Prostate gland (tissue), 2 donors: ENCODE measurements at regions not wholly inside any gene's neighbourhood (a gene's known extent, or its start where the extent isn't known, plus 50 kb on each side); places are given as distances from the start of the nearest gene placed in this dataset.
A peak's percentile ranks its signal among the peaks of the same experiment; 100 is the strongest.

ENCODE experiments used
- DNase-seq: peaks from one replicate; pipeline ENCODE4 v3.0.0-alpha.2; 2019; ENCODE audit warnings: low spot score
- H3K27ac ChIP-seq, 2 donors: fragments of 200-600 bp; sonication (generic); 2 replicates each; pipeline ENCODE4 v1.5.1; 2017 to 2019
- H3K27me3 ChIP-seq: fragments of 200-600 bp; sonication (generic); replicated peaks from 2 replicates; pipeline ENCODE4 v1.5.1; 2019; ENCODE audit not compliant: insufficient read depth
- H3K36me3 ChIP-seq, 2 donors: fragments of 200-600 bp; sonication (generic); 1 replicate in 1 of 2; 2 replicates in 1 of 2; pipeline versions ENCODE4 v1.5.1 to v1.8.1; 2017 to 2019
- H3K4me1 ChIP-seq: fragments of 200-600 bp; sonication (generic); replicated peaks from 2 replicates; pipeline ENCODE4 v1.5.1; 2019
- H3K4me3 ChIP-seq, 2 donors: fragments of 200-600 bp; sonication (generic); 2 replicates each; pipeline ENCODE4 v1.5.1; 2017 to 2019
- H3K9me3 ChIP-seq: fragments of 200-600 bp; sonication (generic); 2 replicates; pipeline ENCODE4 v1.5.1; 2017
- POLR2A ChIP-seq: fragments of 450-650 bp; IDR thresholded peaks from one replicate; pipeline ENCODE4 v1.6.1; 2016; ENCODE audit warnings: antibody characterized with exemption, mild to moderate bottlenecking
- POLR2AphosphoS5 ChIP-seq: sonication (generic); formaldehyde crosslinking; IDR thresholded peaks from one replicate; pipeline ENCODE4 v1.6.1; 2017; ENCODE audit warnings: antibody characterized with exemption
- WGBS: methylation state at CpG from one replicate; pipeline ENCODE4 v1.1.5; 2018; 5-methylcytosine and 5-hydroxymethylcytosine counted together
- intact Hi-C: fragments of 100-400 bp; cut with DNase I; formaldehyde crosslinking; loops from one replicate; pipeline ENCODE4 v1.14.2; 2022
- TF ChIP-seq, protein P1 (sequence below), 4 experiments: fragments of 200-600 bp in 2 of 4; fragments of 450-650 bp in 2 of 4; sonication (generic) in 2 of 4; IDR thresholded peaks; 1 replicate in 3 of 4; 2 replicates in 1 of 4; pipeline ENCODE4 v1.5.1; 2016 to 2019; ENCODE audit warnings: antibody characterized with exemption in 4 of 4, mild to moderate bottlenecking in 2 of 4, moderate library complexity in 2 of 4

GRCh38 chr13:111008351-111008750, 93.5 kb upstream of the ANKRD10 start:
- Histone ChIP-seq H3K27ac (no peak overlapping the region), H3K36me3 (no peaks in the 10 kb centered on the region), H3K4me3 (no peak overlapping the region), H3K4me1 (peaks cover 3% of the 10 kb centered on the region), H3K27me3 (no peaks in the 10 kb centered on the region), H3K9me3 (no peaks in the 10 kb centered on the region)
- intact Hi-C loops: no loop called here
- TF ChIP-seq POLR2A (no peak), POLR2AphosphoS5 (no peak)
- TF ChIP-seq, protein P1, sequence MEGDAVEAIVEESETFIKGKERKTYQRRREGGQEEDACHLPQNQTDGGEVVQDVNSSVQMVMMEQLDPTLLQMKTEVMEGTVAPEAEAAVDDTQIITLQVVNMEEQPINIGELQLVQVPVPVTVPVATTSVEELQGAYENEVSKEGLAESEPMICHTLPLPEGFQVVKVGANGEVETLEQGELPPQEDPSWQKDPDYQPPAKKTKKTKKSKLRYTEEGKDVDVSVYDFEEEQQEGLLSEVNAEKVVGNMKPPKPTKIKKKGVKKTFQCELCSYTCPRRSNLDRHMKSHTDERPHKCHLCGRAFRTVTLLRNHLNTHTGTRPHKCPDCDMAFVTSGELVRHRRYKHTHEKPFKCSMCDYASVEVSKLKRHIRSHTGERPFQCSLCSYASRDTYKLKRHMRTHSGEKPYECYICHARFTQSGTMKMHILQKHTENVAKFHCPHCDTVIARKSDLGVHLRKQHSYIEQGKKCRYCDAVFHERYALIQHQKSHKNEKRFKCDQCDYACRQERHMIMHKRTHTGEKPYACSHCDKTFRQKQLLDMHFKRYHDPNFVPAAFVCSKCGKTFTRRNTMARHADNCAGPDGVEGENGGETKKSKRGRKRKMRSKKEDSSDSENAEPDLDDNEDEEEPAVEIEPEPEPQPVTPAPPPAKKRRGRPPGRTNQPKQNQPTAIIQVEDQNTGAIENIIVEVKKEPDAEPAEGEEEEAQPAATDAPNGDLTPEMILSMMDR (IDR thresholded peaks at IDR 0.05): no peak
- WGBS: 39% methylated on average over 6 of the region's 6 CpGs
- DNase-seq: no peak

DNA sequence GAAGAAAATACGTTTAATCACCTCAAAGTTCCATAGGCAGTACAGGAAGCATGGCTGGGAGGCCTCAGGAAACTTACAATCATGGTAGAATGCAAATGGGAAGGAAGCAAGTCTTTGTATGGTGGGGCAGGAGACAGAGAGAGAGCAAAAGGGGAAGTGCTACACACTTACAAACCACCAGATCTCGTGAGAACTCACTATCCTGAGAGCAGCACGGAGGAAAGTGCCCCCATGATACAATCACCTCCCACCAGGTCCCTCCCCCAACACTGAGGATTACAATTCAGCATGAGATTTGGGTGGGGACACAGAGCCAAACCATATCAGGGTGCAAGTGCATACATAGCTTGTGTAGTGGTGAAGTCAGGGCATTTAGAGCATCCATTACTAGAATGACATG, 92.3 kb upstream of the ANKRD10 start:
- WGBS: 61% methylated on average over 3 of the region's 3 CpGs
- no peaks in the 10 kb centered on the region for H3K9me3 ChIP-seq
- no peak for DNase-seq
- H3K4me1 ChIP-seq: peaks cover 3% of the 10 kb centered on the region
- no peak overlapping the region for H3K4me3 ChIP-seq
- H3K27ac ChIP-seq: peak overlapping the region; percentile 81
- intact Hi-C loops: no loop called here
- no peaks in the 10 kb centered on the region for H3K27me3 ChIP-seq
- no peak for TF ChIP-seq POLR2AphosphoS5
- H3K36me3 ChIP-seq: no peaks in the 10 kb centered on the region

- 6% methylated on average over 13 of the region's 13 CpGs for WGBS
- H3K36me3 ChIP-seq: no peaks in the 10 kb centered on the region
- peaks cover 3% of the 10 kb centered on the region for H3K4me1 ChIP-seq
- no peak overlapping the region for H3K4me3 ChIP-seq
- TF ChIP-seq POLR2A: no peak
- TF ChIP-seq POLR2AphosphoS5: peak; percentile 74
- H3K27ac ChIP-seq: peak overlapping the region; percentile 81
- DNase-seq: peak; percentile 44
- intact Hi-C loops: no loop called here
- no peaks in the 10 kb centered on the region for H3K9me3 ChIP-seq
- no peaks in the 10 kb centered on the region for H3K27me3 ChIP-seq
Observed at GRCh38 chr13:111006506-111007031, 91.7 kb upstream of the ANKRD10 start.

DNA sequence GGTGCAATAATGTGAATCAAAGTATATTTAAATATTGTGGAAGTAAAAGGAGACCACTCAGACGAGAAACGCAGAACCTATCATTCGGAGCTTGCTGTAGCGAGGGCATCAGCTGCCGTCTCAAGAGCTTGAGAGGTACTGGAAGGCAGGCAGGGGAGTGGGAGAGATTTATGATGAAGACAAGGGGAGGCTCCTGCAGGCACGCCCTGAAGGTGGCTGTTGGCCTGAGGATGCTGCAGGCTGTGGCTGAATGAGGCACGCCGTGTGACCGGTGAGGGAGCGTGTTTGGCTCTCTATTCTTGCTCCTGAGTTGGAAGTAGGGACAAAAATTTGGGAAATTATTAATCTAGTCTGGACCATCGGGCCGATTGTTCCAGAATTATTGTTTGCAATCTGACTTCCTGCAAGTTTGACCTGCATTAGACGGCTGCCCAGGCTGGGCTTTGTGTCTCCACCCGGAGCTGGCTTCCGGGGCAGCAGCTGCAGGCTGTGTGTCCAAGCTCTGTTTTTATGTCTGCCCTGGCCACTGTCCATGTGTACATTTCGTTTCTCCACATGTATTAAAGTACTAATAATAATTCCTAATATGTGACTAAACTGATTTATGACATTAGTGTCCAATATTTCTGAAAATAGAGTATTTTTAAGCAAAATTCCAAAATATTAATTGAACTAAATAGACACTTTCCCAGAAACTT, 91.1 kb upstream of the ANKRD10 start:
- no peaks in the 10 kb centered on the region for H3K27me3 ChIP-seq
- TF ChIP-seq, protein P1 (IDR thresholded peaks at IDR 0.05): no peak
- TF ChIP-seq POLR2AphosphoS5: no peak
- 34% methylated on average over 16 of the region's 16 CpGs for WGBS
- peaks cover 3% of the 10 kb centered on the region for H3K4me1 ChIP-seq
- intact Hi-C loops: no loop called here
- H3K4me3 ChIP-seq: no peak overlapping the region
- DNase-seq: peak; percentile 31
- no peaks in the 10 kb centered on the region for H3K36me3 ChIP-seq
- no peaks in the 10 kb centered on the region for H3K9me3 ChIP-seq
- H3K27ac ChIP-seq: peak overlapping the region; percentile 81

GRCh38 chr13:111005364-111005763, 90.5 kb upstream of the ANKRD10 start:
- Histone ChIP-seq H3K27me3 (no peaks in the 10 kb centered on the region), H3K4me3 (no peak overlapping the region), H3K36me3 (no peaks in the 10 kb centered on the region), H3K4me1 (peaks cover 3% of the 10 kb centered on the region), H3K27ac (peak overlapping the region; percentile 81), H3K9me3 (no peaks in the 10 kb centered on the region)
- TF ChIP-seq POLR2A: no peak
- TF ChIP-seq, protein P1 (IDR thresholded peaks at IDR 0.05): no peak
- TF ChIP-seq POLR2AphosphoS5: no peak
- 89% methylated on average over 6 of the region's 6 CpGs for WGBS
- intact Hi-C loops: no loop called here
- DNase-seq: no peak

GRCh38 chr13:111004444-111004843, 89.6 kb upstream of the ANKRD10 start:
- Histone ChIP-seq H3K27ac (no peak overlapping the region), H3K9me3 (no peaks in the 10 kb centered on the region), H3K27me3 (no peaks in the 10 kb centered on the region), H3K36me3 (no peaks in the 10 kb centered on the region), H3K4me1 (peaks cover 3% of the 10 kb centered on the region), H3K4me3 (no peak overlapping the region)
- DNase-seq: no peak
- 95% methylated on average over 6 of the region's 6 CpGs for WGBS
- intact Hi-C loops: no loop called here
- TF ChIP-seq POLR2AphosphoS5: no peak
- TF ChIP-seq, protein P1 (IDR thresholded peaks at IDR 0.05): no peak
- no peak for TF ChIP-seq POLR2A
